ENCODE measurements at regions not wholly inside any gene's neighbourhood (a gene's known extent, or its start where the extent isn't known, plus 50 kb on each side); places are given as distances from the start of the nearest gene placed in this dataset.

DNA sequence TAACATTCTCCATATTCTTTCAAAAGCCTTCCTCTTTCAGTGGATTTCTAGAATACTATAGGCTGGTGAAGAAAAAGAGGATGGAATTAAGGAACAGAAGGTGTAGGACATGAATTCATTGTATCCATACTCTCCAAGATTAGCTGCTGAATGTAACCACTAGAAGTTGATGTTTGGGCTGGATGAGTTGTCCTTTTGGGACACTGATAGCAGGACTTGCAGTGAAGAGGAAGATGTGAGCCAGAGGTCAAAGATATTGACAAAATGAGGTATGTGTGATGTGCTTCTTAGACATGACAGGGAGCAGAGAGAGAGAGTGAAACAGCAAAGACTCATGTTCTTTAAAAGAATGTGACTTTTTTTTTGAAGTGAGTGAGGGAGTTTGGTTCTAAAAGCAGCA is 134.3 kb upstream of the MAN1A1 start:
- DNase-seq (ENCODE audit: extremely low read depth, low read depth): no peak

- no peak for DNase-seq (ENCODE audit: extremely low read depth, low read depth)
Measured at GRCh38 chr6:119482850-119483285, 133.3 kb upstream of the MAN1A1 start.

- DNase-seq (ENCODE audit: extremely low read depth, low read depth): no peak
Measured at GRCh38 chr6:119481976-119482375, 132.4 kb upstream of the MAN1A1 start.

DNA sequence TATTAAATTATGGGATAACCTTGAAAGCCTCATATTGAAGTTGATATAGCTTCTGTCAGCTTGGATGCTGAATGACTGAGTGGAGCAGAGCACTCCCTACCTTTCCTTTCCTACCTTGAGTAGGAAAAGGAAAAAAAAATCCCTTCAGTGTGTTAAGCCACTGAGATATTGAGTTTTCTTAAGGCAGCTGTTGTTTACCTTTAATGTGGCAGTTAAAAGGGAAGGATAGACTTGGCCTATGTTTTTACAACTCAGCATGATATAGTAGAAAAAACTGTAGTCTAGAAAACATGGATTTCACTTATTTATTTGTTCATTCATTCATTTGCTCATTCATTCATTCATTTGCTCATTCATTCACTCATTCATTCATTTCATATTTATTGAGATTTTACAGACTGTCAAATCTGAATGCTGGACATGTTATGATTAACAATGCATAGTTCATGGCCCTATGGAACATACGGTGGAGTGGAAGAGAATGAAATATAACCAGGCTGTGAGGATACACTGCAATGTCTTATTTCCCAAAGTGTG is 131.5 kb upstream of the MAN1A1 start:
- no peak for DNase-seq (ENCODE audit: extremely low read depth, low read depth)

- no peak for DNase-seq (ENCODE audit: extremely low read depth, low read depth)
Measured at GRCh38 chr6:119479860-119480655, 130.5 kb upstream of the MAN1A1 start.

DNA sequence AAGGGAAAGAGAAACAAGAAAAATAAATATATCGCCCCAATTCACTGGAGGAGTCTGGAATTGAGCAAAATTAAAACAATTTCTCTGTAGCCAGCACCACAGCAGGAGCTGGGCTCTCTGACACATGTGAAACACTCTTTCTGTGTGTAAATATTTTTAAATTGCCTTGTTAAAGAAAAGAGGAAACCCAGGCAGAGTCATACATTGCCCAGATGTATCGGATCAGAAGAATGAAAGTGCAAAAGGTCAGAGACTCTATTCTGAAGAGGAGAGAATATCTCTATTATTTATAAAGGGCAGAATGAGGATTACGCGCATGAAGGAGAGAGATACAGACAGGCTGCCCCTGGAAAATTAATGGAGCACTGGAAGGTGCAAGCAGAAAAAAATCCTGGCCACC is 127.0 kb upstream of the MAN1A1 start:
- no peak for DNase-seq (ENCODE audit: extremely low read depth, low read depth)

DNA sequence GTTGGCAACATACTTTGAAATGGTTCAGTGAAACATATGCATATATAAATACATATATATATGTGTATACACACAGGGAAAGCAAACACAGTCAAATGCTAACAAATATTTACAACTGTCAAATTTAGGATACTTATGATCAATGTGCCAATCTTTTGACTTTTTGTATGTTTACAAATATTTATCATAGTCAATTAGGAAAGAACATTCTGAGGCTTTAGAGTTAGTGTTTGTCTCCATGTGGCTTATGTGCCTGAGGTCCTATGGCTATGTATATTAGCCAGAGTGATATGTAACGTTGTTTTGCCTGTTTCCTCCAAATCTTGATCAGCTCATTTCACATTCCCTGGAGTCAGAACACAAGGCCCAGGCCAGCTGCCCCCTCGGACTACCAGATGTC is 126.5 kb upstream of the MAN1A1 start:
- no peak for DNase-seq (ENCODE audit: extremely low read depth, low read depth)

DNA sequence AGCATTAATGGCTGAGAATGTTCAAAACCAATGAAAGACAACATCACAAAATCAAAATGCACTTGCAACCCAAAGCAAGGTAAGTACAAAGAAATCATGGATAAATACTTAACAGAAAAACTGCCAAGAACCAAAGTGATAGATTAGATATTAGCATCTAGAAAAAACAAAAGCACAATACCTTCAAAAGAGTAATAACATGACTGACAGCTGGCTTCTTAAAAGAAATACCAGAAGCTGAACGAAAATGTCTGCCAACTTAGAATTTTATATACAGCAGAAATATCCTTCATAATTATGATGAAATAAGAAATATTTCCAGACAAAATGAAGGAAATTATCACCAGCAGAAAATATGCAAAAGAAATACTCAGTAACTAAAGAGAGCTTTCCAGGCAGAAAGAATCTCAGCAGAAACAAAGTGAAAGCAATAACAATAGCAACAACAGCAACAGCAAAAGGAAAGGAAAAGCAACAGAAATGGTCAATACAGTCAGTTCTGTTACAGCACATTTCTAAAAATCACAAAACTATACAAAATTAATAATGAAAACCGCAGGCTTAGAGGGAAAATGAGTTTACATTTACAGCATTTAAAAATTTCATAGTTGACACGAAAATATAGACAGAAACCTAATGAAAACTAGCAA is 121.5 kb upstream of the MAN1A1 start:
- no peak for DNase-seq (ENCODE audit: extremely low read depth, low read depth)

DNA sequence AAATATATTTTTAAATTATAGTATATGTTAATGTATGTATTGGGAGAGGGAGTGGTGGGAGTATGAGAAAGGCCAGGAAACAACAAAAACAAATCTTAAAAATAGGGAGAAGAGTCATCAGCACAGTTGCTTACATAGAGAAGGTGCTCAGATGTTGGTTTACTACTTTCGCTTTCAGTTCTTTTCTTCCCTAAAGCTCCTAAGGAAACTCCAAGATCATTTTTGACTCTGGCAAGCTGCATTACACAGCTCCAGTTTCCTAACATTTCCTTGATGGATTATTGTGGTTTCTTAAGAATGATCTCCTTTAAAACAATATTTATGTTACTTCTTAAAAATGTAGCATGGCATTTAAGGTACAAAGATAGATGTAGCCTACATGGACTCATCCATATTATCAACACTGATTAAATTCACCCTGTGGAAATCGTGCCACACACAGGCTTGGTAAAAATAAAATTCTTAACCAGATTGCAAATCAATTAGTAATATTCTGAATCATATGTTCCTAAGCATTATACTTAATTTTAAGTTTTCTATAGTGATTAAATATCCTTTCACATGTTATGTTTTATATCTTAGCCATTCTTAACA is 118.0 kb upstream of the MAN1A1 start:
- DNase-seq (ENCODE audit: extremely low read depth, low read depth): no peak

DNA sequence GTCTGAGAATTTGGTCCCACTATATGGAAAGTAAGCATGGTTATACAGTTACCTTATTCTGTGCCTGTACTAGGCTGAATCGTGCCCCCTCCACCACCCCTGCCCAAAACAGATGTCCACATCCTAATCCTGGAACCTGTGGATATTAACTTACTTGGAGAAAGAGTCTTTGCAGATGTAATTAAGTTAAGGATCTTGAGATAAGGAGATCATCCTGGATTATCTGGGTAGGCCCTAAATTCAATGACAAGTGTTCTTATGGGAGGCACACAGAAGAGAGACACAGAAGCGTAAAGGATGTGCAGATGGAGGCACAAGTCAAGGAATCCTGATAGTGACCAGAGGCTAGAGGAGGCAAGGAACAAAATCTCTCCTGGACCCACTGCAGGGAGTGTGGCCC is 116.7 kb upstream of the MAN1A1 start:
- DNase-seq (ENCODE audit: extremely low read depth, low read depth): no peak

DNA sequence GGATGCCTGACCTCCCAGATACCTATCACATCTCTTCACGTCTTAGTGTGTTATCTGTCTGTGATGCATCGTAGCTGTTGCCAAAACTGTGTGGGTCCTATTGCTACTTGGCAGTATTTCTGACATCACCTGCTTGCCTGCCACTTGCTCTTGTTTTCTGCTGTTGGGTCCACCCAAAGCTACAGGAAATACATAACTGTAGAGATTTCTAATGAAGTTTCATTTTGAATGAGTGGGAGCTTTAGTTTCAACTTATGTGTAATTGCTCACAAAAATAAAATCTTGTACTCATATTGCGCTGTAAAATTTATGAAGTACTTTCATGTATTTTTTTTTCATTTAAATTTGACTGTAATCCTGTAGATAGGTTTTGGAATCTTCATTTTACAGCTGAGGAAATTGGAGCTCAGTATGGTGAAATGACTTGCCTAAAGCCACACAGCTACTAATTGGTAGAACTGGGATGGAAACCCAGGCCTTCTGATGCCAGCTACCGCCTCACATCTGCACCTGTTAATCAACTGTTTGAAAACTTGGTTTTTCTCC is 113.6 kb upstream of the MAN1A1 start:
- DNase-seq (ENCODE audit: extremely low read depth, low read depth): no peak

DNA sequence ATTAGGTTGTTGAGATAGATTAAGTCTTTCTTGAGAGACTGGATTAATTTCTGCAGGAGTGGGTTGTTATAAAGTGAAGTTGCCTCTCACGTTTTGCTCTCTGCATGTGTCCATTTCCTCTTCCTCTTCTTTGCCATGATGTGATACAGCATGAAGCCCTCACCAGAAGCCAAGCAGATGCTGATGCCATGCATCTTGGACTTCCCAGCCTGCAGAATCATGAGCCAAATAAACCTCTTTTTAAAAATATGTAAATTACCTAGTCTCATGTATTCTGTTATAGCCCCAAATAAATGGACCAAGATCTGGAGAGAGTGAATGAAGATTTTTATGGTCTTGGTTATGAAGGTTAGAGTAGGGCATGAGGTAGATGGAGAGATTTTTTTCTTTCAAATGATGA is 111.6 kb upstream of the MAN1A1 start:
- DNase-seq (ENCODE audit: extremely low read depth, low read depth): no peak

DNA sequence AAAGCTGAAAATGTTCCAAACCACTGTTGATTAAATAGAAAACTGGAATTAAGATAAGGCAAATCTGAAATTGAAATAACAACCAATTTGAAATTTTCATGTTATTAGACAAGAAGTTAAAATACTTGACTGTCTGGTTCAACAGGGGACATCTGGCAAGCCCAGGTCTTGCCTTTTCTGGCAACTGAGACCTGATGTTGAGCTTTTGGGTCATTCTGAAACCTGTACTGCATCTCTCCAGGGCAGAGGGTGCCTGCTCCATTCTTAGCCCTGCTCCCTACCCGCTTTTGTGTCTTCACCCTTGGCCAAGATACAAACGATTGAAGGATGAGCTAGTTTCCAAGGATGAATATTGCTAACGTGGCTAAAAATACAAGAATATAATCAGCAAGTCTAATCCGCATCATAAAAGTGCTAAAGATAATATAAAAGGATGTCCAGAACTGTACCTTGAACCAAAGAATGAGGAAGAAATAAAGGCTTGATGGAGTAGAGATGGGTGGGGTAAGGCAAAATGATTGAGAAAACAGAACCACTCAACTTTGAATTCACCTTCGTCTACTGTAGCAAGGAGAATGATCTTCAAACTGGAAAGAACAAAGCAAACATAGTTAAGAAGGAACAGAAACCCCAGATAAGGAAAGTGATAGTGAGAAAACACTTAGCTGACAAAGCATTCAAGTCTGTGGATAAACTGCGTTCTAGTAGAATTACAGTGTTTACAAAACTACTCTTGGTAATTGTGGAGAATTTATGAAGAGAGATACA is 109.8 kb upstream of the MAN1A1 start:
- DNase-seq (ENCODE audit: extremely low read depth, low read depth): no peak

DNA sequence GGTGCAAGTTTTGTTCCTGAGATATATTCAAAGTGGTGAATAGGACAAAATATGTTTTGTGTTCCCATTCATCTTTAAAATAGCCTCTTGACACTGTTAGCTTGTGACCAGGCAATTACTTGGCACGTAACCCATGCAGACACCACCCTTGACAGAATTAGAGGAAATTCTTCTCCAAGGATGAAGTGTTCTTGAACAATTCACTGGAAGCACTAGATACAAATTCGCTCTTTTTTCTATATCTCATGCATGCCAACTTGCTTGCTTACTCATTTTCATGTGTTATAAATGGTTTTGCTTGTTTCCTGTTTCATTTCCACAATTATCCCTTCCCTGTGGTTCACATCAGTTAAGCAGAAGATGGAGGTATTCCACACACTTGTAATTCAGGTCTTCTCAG is 105.2 kb upstream of the MAN1A1 start:
- no peak for DNase-seq (ENCODE audit: extremely low read depth, low read depth)

DNA sequence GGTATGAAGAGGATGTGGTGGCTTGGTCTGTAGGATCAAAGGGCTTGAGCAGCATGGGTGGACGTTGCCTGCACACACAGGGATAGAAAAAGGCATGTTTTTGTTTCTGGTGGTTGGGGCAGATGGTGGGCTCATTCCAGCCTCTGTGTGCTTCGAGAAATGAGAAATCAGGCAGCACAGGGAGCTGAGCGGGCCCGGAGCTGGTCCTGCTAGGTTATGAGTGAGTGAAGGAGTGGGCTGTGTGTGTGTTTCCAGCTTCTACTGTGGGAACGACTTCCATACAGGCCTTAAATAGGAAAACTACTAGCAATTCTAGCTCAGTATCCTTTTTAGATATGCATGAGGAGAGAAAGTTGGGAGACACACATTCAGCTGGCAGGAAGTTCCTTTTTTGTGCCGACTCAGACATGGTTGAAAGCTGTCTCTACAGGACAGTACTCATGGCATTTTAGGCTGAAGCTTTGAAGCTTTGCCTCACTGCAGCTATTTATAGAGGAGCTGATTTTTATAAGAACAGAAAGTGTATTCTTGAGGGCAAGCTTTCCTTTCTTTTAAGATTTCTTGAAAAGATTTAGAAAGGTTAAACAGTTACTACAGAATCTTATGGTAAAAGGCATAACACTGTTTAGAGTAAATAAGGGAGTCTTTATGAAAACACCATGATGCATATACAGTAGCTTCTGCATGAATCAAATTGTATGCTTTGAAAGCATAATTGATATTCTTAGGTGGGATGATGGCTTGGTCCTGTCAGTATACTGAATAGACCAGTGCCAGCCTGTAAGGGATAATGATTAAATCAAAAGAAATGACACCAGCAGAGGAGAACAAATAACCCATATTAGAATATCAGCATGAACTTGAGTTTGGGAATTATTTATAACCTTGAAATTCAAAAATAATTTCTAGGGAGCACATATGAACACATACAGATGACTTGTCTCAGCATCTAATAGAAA is 104.0 kb upstream of the MAN1A1 start:
- DNase-seq (ENCODE audit: extremely low read depth, low read depth): no peak

DNA sequence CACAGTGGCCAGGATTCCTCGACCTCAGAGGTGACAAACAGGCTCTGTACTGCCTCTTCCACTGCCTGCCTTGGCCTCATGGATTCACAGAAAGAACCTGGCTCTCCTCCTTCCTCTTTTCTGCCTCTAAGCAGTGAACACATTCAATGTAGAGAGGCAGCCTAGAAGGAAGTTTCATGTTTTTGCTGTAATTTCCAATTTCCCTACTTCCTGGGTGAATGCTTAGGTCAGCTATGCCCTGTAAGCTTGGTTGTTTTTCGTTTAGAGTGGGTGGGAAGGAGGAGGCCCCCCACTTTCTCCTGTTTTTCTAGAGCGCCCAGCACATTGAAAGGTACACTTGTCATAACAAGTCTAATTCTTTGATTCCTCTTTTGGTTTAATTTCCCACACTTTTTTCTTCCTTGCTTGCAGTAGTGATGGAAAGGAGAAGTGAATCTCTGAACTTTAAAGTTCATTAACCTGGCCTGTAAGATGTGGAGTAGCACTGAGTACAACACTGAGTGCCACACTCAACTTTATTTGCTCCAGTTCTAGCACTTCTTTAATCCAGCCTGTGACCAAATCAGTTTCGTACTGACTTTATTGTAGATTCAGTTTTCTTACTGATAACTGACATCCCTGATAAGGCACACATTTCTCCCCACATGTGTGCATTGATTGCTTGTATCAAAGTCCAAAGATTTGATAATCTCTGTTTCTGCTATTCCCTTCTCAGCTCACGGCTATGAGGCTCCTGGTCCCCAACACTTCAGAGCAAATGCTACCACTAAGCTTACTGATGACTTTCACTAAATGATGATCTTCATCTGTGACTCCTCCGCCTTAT is 100.0 kb upstream of the MAN1A1 start:
- no peak for DNase-seq (ENCODE audit: extremely low read depth, low read depth)

DNA sequence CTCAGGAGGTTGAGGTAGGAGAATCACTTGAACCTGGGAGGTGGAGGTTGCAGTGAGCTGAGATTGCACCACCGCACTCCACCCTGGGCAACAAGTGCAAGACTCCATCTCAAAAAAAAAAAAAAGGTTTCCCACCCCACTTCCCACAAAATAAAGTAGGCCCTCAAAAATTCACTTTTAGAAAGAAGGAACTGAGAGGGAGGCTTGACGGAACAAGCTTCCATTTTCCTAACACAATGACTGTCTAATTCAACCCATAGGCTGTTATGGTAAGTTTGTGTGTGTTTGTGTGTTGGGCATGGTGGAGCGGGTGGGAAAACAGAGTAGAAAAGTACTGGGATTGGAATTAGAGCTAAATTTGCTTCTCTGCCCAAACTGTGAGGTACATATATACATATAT is 98.4 kb upstream of the MAN1A1 start:
- DNase-seq (ENCODE audit: extremely low read depth, low read depth): no peak

DNA sequence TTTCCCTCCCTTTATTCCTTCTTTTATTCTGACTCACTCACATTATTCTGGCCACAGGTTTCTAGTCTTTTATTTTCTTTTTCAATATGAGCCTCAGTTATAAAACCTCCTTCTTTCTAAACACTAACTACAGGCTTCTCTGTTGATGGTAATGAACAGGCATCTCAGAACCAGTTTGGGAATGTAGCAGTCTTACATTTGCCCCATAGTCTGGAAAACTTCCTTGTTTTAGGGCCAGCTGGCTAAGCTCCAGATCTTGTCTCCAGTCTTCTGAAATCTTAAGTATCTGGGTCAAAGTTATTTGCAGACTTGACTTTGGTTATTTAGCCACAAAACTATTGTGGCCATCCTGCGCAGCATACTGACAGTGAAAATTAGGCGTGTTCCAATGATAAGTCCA is 97.0 kb upstream of the MAN1A1 start:
- DNase-seq (ENCODE audit: extremely low read depth, low read depth): no peak

GRCh38 chr6:119446115-119446554 is 96.6 kb upstream of the MAN1A1 start:
- no peak for DNase-seq (ENCODE audit: extremely low read depth, low read depth)
